ENCODE measurements at regions not wholly inside any gene's neighbourhood (a gene's known extent, or its start where the extent isn't known, plus 50 kb on each side); places are given as distances from the start of the nearest gene placed in this dataset.

DNA sequence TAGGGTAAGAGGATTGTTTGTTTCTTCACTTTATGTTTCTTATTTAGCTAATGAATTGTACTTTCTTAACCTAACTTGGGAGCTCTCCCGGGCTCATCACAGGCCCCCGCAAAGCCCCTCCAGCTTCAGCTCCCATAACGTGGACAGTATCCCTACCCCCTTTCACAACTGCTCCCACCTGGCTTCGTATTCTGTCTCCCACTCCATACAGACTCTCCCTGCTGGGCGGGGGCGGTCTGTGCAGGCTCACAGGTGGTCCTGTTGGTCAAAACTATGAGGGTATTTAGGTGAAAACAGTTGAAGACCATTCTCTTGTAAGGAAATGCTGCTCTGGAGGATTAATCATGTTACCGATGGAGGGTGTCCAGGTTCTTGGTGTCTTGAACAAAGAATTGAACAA, 805.3 kb downstream of the SEMA5A start:
- DNase-seq, result no peak

DNA sequence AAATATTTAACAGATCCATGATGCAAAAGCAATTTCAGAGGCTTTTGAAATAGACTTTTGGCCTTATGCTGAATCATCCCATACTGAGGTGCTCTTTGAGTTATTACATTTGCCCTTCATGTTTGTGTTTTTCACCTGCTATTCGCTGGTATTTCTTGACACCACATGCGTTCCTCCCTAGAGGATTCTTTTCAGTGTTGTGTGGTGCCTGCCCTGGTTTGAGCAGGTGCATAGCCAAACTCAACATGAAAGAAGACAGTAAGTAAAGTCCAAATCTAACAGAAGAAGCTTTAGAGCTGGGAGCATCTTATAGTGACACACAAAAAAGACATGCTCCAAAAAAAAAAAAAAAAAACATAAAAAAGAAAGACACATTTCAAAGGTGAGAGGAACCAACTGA, 796.3 kb downstream of the SEMA5A start:
- DNase-seq, result no peak

DNA sequence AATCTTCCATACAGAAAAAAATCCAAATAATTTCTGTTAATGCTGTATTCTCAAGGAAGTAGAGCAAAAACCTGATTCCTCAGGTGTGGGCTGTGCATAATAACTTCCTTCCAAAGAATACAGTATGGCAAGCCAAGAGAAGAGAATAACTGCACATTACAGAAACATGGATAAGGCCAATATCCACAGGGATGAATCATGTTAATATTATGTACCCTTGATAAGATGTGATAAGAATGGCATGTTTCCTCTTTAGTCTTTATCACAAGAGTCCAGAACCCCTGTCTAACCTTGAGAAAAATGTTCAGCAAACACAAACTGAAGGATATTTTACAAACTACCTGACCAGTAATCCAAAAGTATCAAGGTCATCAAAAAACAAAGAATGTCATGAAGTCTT, 795.8 kb downstream of the SEMA5A start:
- no peak for DNase-seq

DNA sequence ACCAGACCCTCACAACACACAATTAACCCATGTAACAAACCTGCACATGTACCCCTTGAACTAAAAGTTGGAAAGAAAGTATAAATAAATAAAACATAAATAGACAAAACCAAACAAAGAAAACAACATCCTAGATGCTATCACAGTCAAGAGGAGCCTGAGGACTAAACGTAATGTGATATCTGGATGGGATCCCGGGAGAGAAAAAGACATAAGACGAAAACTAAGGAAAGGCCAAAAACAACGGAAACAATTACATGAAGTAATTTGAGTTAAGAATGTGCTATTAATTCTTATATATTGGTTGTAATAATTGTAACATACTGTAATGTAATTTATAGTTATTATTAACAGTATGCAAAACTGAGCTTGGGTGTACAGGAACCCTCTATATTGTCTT, 793.9 kb downstream of the SEMA5A start:
- no peak for DNase-seq

DNA sequence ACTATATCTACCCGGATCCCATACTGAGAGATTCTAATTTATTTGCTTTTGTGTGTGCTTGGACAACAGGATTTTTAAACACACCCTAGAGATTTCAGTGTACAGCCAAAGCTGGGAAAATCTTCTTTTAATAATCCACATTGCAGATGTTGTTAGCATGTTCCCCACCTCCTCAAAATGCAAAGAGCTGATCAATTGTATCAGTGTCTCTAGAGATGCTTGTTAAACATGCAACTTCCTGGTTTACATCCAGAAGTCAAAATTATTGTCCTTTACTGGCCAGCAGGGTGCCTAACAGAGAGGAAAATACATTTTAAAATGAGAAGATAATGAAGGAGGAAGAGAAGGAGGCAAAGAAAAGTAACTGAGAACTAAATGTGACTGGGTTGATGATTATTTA, 793.3 kb downstream of the SEMA5A start:
- DNase-seq, result no peak

DNA sequence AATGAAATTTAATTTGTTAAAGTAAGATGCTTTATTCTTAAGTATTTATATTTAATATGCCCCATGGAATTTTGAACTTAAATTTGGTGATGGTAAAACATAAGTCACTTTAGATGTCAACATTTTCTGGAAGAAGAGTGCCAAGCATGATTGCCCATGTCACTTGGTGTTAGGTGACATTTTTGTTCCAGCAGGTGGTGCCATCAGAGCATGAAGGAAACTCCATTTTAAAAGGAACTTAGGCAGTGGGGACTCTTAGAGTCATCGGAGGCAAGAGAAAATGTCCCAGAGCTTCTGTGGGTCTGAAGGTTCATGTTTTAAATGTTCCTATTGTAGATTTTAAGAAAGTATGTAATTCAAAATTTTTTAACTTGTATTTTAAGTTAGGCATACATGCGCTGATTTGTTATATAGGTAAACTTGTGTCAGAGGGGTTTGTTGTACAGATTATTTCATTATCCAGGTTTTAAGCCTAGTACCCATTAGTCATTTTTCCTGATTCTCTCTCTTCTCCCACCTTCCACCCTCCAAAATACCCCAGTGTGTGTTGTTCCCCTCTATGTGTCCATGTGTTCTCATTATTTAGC, 789.3 kb downstream of the SEMA5A start:
- DNase-seq, result peak; percentile 57

DNA sequence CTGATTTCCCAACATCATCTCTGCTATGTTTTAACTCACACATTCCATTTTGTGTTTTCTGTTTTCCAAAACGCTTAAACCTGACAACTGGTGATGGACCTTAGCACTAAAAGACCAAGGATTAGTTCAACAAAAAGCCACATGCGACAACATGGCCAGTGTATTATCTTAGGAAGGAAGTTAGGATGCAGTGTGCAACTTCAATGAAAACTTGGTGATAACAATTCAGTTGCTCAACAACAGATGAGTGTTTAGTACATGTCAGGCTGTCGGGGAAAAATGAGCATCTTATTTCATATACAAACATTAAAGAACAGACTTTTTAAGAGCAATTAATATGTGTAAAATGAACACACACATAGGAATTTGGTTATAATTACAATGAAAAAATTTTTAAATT, 780.0 kb downstream of the SEMA5A start:
- DNase-seq, result no peak

DNA sequence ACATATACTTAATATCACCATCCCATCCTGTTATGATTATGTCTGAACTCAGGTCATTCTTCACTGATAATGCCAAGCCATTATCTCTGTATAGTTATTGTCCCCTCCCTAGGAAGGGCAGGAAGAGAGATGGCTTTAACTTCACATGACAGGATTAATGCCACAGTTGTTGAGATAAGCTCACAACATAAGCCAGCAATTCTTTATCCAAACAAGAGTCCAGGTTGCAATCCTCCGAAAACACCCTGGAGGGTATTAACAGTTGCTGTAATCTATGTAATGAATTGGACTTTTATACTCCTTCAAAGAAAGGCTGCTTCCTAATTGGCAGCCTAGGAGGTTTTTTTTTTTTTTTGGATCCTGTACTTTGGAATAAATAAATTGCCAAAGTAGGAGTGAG, 779.4 kb downstream of the SEMA5A start:
- DNase-seq, result no peak

DNA sequence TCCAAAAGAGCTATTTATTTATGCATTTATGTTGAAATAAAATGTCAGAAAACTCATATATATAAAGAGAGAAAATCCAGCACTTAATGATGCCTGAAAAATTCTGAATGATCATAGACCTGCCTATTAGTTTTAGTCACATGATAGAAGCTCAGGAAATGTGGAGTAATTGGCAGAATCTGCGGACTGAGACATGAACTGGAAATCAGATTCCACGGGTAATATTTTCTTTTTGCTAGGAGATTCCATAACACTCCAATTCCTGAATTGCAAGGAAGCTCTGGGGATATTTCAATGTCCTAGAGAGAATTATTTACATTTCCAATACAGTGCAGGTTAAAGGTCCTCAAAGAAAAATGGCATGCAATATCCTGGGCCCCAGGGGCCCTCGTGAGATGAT, 778.8 kb downstream of the SEMA5A start:
- DNase-seq, result no peak

DNA sequence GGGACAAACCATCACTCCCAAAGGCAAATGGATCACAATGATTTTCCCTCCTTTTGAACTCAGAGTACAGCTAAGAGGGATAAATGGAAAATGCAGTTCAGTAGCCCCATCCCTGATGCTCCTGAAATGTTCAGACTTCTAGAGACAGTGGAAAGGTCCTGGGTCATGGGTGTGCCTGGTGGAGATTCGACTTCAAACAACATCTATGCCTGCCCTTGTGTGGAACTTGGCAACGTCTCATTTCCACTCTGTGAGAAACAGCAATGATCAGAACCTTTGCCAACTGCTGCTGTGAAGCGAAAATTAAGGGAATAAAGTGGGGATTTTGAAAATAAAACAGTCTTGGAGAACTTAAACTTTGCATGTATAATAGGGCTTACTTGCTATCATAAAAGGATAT, 778.1 kb downstream of the SEMA5A start:
- no peak for DNase-seq

DNA sequence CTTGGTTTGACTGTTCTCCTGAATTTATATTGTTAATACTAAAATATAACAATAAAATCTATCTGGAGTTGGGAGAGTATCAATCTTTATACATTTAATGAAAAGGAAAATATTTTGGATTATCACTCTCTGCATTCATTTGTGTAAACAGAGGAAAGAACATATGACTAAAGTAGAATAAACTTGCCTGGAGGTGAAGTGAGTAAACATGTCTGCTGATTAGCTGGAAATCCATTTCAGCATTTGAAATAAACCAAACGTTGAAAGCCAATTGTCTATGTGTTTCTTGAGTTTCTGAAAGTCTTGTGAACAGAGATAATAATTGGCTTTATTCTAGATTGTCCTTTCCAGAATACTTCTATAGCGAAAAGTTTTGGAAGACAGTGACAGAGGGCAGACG, 776.2 kb downstream of the SEMA5A start:
- DNase-seq, result no peak

DNA sequence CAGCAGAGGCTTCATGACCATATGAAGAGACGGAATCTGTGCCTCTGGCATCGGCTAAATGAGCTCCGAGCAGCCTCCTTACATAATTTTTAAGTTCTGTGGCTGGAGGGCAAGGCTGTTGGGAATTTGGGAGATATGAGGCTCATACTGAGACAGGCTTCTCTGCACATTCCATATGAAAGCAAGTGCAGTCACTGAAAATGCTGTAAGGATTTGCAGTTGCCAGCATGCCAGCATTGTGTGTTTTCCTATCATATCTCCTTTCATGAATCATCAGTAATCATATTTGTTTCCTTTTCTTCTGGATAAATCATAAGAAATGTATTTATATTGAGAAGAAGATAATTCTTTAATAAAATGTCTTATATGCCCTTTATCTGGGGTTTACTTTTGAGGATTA, 775.4 kb downstream of the SEMA5A start:
- no peak for DNase-seq

DNA sequence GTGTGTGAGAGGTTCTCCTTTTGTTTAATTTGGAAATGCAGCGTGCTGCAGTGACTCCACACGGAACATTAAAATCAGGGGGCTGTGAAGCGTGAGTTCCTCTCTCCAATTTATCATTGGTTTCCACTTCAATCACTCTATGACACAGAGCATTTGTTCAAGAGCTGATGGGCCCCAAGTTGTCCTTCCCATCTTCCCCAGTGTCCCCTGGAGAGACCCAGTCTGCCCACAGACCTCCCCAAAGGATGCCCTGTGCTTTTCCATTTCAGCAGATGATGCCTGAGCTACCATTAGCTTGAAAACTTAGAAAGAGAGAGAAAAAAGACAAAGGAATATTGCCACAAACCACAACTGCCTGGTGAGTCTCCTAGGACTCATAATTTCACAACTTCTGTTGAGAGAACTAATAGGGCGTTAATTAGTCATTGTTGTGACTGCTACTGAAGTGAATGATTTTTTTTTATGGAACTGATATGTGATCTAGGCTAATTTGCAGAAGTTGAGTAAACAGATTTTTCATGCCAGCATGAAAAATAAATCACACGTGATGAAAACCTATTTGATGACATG, 772.7 kb downstream of the SEMA5A start:
- DNase-seq, result no peak

DNA sequence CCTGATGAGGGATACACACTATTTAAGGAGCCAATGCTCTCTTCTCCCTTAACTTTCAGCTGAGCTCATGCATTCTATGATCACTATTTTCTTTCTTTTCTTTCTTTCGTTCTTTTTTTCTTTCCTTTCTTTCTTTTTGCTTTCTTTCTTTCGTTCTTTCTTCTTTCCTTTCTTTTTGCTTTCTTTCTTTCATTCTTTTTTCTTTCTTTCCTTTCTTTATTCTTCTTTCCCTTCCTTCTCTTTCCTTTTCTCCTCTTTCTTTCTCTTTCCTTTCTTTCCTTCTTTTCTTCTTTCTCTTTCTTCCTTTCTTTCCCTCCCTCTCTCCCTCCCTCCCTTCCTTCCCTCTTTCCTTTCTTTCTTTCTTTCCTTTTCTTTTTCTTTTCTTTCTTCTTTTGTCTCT, 761.2 kb downstream of the SEMA5A start:
- no peak for DNase-seq

DNA sequence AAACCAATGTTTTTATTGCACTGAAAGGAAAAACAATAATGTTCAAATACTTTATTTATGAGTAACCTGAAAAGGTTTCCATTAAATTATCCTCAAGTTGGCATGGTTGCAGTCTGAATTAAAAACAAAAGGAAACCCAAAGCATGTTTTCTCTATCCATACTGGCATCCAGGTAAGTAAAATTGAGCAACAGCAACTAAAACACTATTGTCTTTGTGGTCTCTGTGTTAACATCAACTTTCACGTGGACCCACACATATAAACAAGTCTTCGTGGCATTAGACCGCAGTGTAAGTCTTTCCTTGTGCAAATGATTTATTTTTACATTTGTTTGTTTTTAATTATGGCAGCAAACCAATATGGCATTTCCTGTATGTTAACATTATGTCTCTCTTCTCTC, 757.6 kb downstream of the SEMA5A start:
- no peak for DNase-seq

DNA sequence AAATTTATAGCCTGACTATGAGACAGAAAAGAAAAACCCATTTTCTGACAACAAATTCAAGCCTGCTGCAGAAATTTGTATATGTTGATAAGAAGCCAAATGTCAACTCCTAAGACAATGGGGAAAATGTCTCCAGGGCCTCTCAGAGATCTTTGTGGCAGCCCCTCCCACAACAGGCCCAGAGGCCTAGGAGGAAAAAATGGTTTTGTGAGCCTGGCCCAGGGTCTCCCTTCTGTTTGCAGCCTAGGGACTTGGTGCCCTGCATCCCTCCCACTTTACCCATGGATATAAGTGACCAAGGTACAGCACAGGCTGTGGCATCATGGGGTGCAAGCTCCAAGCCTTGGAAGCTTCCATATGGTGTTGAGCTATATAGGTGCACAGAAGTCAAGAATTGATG, 740.2 kb downstream of the SEMA5A start:
- no peak for DNase-seq

DNA sequence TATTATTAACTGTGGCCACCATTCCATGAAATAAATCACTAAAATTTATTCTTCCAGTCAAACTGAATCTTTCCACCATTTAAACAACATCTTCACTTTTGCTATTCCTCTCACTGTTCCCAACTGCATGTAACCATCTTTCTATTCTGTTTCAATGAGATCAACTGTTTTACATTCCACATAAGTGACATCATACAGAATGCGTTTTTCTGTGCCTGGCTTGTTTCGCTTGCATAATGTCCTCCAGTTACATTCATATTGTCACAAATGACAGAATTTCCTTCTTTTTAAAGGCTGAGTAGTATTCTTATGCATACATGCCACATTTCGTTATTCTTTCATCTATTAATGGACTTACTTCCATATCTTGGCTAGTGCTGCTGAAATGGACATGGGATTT, 738.2 kb downstream of the SEMA5A start:
- no peak for DNase-seq

DNA sequence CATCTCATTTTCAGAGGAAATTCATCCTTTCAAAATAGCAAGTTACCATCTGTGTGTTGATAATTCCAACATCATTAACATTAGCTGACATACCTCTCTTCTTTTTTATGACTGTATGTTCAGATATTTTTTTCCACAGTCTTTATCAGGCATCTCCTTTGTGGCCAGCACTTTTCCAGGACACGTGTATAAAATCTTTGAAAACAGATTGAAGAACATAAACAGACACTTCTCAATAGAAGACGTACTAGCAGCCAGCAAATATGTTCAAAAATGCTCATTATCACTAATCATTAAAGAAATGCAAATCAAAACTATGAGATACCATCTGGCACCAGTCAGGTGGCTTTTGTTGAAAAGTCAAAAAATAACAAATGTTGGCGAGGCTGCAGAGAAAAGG, 734.3 kb downstream of the SEMA5A start:
- no peak for DNase-seq

DNA sequence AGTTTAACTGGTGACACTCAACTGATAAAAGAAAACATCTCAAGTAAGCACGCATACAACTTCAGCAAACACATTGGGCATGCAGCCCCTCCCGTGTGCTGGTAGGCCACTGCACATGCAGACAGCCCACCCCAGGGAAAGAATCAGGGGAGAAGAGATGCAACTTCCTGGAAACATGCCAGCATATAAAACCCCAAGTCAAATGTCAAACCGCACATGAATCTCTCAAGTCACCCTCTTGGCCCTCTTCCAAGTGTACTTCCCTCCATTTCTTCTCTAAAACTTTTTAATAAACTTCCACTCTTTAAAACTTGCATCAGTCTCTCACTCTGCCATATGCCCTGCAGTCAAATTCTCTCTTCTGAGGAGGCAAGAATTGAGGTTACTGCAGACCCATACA, 732.7 kb downstream of the SEMA5A start:
- DNase-seq, result no peak

DNA sequence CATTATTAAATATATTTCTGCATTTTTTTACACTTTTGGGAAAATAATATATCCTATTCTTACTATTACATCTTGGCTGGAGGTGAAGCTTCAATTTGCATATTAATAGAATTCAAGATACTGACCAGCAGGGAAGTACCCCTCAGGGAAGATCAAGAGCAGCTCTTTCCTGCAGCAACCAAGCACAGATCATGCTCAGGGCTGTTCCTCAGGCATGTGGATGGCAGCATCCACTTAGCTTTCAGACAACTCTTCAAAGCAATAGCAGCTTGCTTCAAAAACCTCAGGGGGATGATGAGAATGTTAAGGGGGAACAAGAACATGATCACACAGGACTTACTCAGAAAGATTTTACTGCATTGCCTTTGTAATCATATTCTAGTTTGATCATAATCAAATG, 731.8 kb downstream of the SEMA5A start:
- no peak for DNase-seq

DNA sequence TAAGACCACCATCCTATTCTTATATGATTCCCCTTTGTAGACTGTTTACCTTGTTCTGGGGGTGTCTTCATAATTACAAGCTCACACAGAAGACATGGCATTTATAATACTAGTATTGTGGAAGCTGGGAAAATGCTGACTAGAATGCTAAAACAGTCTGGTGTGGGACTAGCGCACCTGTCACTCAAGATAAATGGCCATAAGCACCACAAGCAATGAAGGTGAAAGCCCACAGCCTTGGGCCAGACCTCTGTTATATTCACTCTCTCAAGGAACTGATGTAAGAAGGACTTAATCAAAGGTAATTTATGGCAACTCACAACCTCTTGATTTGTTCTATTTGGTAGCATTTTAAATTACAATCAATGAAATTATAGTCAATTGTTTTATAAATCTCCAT, 721.5 kb downstream of the SEMA5A start:
- DNase-seq, result no peak

DNA sequence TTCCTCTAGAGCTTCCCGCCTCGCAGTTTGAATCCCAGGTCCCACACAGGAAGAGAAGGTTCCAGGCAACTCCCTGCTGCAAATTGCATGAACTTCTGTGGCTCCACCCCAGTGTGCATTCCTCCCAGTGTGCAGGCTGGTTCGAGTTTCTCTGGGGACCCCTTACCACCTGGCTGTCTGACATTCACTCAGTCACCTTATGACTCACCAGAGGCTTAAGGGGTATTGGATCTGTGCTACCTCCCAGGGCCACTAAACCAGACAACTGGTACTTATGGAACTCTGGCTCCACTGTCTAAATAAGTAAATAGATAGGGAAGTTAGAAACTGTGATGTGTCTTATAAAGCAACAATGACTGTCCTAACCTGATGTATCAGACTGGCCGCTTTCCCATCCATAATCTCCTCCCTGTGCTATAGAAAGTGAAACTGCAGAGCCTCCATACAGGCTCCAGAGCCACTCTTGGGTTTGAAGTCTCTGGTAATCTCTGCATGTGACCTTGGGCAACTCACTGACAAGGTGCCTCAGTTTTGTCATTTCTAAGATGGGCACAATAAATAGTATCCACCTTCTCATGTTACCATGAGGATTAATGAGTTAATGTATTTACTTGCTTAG, 720.6 kb downstream of the SEMA5A start:
- no peak for DNase-seq

DNA sequence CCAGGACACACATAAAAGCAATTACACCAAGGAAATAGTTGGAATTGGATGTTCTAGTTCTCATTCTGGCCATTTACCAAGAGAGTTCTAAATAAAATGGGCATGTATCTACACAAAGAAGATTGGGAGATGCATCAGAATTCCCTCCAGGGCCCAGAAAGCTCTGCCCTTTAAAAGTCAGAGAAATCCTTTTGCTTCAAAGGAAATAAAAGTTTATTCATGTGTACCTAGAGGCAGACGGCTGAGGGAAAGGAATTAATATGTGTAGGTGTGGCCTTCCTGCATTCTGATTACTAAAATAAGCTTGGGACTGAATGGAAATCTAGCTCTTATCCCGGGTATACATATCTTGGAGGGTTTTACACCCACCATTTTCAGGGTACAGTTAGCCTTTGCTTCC, 719.4 kb downstream of the SEMA5A start:
- DNase-seq, result no peak

DNA sequence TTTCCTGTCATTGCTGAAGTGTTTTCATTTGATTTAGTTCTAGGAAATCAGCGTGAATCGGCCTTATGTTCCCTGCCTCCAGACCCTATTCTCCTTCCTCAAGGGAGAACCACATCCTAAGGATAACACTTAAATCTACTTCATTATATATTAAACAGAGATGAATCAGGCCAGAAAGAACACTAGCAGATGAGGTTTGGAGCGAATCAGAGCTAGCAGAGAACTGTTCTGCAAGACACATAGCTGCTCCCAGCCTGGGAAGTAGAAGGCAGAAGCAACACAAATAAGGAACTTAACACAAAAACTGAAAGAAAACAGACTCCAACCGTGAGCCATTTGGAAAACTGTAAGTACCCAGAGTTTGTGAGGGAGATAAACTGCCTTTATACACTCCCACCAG, 718.2 kb downstream of the SEMA5A start:
- no peak for DNase-seq
